Amniotic epithelial cell (primary cell): ENCODE measurements at regions not wholly inside any gene's neighbourhood (a gene's known extent, or its start where the extent isn't known, plus 50 kb on each side); places are given as distances from the start of the nearest gene placed in this dataset.

Source experiments
- DNase-seq: peaks from one replicate; pipeline ENCODE4 v3.0.0-alpha.2; 2010; ENCODE audit warnings: low read depth

DNA sequence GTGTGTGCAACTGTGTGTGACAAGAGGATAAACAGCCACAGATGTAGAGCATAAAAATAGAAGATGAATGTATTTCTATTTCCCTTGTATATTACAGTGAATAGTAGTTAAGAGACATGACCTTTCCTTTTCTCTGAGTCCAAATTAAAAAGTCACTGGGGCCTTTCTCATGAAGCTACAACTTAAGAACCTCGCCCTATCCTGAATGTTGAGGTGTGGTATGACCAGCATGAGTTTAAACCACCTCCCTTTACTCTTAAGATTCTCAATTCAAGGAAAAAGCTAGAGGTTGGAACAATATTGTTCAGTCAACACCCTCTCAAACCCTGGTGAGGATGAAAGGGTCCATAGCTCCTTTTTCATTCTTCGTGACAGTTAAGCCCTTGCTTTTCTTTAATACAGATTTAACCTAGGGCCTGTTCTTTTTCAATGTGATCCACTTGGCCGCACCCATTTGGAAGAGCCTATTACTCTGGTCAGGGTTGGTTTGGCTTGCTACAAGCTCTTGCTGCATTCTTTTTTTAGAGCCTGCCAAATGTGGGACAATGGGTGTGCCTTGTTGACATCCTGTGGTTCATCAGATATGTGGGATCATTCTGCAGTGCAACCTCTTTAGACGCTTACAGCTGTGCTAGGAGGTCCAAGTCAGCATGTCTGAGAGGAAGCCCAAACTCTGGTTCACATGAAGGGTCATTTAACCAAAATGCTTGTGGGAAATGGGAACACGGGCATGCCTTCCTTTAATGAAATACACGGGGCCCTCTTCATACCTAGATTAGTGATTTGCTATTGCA lies 290.0 kb downstream of the HAO1 start:
- no peak for DNase-seq

DNA sequence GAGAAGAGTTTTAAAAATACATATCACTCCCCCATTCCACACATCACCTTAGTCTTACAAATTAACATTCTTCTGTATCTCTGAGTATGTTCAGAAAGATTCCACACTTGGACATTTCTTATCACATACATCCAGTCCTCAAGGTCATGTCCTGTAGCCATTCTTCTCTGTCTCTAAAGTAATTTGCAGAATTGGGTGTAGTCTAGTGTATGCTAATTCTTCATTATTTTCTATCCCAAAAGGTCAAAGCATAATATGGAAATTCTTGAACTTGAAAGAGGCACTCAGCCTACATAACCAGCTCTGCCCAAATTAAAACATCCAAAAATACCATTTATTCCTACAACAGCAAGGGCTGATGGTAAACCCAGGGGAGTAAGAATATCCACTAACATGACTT lies 286.0 kb downstream of the HAO1 start:
- no peak for DNase-seq

- DNase-seq = no peak
These were observed 283.4 kb downstream of the HAO1 start for GRCh38 chr20:7656687-7657467.

DNA sequence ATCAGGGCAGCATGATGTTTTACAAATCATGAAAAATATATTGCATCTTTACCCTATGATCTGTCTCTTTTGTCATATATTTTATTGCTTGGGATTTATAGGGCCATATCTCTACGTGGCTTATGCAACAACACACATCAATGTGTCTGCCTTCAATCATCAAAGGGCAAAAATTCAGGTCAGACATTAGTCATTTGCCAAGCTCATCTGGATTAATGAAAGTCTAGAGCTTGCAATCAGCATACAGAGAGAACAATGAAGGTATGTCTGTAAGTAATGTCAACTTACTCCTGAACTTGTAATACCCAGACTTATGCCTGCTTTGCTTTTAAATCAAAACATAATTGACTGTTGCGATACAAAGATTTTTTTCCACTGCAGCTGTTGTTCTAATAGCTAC lies 282.7 kb downstream of the HAO1 start:
- no peak for DNase-seq

GRCh38 chr20:7660165-7660564 lies 280.1 kb downstream of the HAO1 start:
- DNase-seq = no peak

- DNase-seq = no peak
These were observed 274.9 kb downstream of the HAO1 start for GRCh38 chr20:7665376-7665775.

DNA sequence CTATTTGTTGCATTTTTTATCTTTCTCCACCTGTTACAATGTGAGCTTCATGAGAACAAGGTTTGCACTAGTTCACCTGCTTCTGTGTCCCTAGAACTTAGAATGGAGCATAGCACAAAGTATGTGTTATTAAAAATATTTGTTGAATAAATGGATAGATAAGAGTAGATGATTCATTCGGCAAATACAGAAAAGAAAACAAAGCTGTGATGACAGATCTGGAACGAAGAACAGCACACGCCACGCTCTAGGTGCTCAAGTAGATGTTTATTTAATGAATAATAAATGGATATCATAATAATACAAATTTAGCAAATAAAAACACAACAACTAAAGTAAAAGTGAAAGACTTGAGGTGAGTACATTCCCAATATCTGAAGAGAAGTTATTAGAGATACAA lies 273.1 kb downstream of the HAO1 start:
- DNase-seq = no peak

- no peak for DNase-seq
These were observed 267.7 kb downstream of the HAO1 start for GRCh38 chr20:7672571-7672970.

DNA sequence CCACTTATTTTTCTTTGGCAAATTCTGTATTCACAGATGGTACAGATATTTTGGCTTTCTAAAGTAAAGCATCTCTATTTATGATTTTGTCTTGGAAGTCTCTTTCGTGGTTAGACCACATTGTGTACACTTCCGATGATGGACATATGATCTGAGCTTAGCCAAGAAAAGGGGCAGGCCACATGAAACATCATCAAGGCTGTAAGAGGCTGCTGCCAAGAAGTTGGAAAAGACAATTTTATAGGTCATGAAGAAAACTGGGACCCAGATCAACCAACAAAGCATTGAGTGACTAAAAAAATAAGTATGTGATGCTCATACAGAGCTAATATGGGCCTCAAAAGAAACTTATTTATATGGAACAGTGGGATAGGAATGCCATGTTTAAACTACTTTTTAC lies 266.4 kb downstream of the HAO1 start:
- no peak for DNase-seq

DNA sequence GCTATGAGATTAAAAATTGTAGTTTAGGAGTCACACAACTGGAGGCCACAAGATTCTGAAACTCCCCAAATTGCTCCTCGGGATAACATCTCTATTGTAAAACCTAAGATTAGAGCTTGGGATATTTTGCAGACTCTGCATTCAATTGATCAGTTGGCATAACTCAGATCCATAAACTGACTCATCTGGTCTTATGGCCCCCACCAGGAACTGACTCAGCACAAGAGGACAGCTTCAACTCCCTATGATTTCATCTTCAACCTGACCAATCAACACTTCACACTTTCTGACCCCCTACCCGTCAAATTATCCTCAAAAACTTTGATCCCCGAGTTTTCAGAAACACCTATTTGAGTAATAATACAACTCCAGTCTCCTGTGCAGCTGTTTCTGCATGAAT lies 257.3 kb downstream of the HAO1 start:
- DNase-seq = no peak

DNA sequence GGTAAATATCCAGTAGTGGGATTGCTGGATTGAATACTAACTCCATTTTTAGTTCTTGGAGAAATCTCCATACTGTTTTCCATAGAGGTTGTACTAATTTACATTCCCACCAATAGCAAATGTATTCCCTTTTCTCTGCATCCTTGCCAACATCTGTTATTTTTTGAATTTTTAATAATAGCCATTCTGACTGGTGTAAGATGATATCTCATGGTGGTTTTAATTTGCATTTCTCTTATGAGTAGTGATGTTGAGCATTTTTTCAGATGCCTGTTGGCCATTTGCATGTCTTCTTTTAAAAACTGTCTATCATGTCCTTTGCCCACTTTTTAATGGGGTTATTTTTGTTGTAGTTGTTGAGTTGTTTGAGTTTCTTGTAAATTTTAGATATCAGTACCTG lies 253.2 kb downstream of the HAO1 start:
- DNase-seq = no peak

DNA sequence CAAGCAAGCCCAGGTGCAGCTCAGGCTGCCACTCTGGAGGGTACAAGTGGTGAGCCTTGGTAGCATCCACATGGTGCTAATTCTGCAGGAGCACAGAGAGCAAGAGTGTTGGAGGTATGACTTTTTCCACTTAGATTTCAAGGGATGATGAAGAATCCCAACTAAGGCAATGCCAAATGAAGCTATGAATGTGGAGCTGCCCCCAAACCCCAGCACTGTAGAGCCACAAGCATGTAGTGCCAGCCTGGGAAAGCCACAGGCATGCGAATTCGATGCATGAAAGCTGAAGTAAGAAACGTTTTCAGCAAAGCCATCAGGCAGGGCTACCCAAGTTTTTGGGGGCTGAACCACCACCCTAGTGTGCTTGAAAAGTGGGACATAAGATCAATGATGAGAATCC lies 251.1 kb downstream of the HAO1 start:
- DNase-seq = no peak

DNA sequence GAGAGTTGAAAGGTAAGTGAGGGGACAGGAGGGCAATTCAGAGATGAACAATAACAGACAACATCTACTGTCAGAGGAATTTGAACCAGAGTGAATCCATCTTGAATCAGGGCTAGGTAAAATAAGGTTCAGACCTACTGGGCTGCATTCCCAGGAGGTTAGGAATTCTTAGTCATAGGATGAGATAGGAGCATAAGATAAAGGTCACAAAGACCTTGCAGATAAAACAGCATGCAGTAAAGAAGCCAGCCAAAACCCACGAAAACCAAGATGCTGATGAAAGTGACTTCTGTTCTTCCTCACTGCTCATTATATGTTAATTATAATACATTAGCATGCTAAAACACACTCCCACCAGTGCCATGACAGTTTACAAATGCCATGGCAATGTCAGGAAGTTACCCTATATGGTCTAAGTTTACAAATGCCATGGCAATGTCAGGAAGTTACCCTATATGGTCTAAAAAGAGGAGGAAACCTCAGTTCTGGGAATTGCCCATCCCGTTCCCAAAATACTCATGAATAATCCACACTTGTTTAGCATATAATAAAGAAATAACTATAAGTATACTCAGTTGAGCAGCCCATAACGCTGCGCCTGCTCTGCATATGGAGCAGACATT lies 248.5 kb downstream of the HAO1 start:
- DNase-seq = no peak

- DNase-seq = no peak
These were observed 247.8 kb downstream of the HAO1 start for GRCh38 chr20:7692478-7692877.

DNA sequence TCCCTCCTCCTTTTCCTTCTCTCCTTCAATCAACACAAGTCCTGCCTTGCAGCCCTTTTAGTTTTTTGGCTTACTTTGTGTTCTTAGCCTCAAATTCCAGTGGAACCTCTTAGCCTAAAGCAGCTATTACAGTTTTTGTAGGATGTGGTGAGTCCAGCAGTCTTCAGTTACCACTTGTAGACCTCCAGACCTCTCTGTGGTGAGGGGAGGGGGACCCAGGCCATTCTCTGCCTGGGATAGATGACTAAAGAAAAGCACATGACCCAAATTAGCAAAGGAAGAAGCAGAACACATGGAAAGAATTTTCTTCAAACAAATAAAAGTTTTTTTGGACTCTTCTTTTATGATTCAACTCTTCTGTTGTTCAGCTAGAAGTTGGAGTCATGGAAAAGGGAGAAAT lies 246.5 kb downstream of the HAO1 start:
- DNase-seq = no peak

DNA sequence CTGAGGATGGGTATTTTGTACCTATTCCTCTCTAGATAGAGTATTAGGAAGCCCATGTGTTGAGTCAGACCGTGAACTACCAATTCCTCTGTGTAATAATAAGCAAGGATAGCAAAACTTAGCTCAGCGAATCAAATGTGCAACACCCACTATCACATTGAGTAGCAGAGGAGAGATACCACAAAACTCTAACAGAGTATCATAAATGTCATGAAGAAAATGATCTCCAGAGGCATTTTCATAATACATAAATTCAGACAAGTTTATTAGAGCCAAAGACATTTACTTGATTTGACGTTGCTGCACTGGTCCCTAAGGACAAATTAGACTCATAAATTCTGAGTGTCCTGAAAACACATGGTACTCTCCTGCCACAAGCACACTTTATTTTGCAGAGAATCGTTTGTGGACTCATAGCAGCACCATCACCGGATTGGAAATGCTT lies 245.2 kb downstream of the HAO1 start:
- DNase-seq = no peak

GRCh38 chr20:7695635-7696034 lies 244.6 kb downstream of the HAO1 start:
- peak; percentile 2 for DNase-seq

GRCh38 chr20:7696311-7696710 lies 243.9 kb downstream of the HAO1 start:
- no peak for DNase-seq

- no peak for DNase-seq
These were observed 238.1 kb downstream of the HAO1 start for GRCh38 chr20:7702141-7702540.

- DNase-seq = no peak
These were observed 236.7 kb downstream of the HAO1 start for GRCh38 chr20:7703551-7703961.

DNA sequence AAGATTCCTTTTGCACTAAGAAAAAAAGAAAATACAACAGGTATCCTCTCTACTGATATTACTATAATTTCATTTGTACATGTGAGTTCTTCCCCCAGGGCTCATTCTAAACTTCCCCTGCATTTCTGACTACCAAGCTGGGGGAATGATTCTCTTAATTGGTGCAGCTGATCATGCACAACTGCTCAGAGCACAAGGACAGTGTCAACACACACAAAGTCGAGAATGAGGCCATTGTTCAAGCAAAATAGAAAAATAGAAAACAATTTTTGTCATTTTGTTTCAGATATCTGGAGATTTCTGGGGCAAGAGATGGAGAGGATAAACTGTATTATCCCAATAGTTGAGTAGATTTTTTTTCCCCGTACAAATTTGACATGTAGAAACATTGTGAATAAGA lies 236.3 kb downstream of the HAO1 start:
- no peak for DNase-seq

DNA sequence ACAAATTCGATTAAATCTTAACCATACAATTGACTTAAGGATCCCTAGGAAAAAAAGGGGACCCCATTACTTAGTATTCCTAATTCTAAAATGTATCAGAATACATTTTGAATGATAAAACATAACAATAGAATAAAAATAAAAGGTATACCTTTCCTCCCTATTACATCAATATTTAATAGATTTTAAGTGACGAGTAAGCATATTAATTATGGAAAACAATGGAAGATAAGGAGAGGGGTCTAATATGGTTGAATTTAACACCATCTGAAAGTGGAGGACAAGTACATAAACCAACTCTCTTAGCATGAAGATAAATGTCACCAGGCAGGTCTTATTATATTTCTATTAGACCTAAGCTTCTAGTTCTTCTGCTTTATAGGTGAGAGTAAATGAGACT lies 232.1 kb downstream of the HAO1 start:
- no peak for DNase-seq

DNA sequence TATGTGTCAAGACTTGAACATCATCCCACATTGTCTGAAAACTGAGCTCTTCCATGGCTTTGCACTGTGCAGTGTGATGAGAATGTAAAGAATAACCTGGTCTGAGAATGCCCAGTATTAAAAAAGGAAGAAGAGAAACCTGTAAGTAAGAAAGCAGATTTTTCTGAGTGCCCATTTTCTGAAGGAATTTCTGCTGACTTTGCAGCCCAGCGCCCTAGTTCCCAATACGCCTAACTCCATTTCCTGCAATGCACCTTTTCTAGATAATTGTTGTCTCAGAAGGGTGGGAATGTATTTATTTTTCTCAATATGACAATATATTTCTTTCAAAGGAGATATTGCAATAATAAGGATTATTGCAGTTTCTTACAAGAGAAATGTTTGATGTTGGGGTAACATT lies 231.5 kb downstream of the HAO1 start:
- DNase-seq = no peak
